ENCODE measurements at regions not wholly inside any gene's neighbourhood (a gene's known extent, or its start where the extent isn't known, plus 50 kb on each side); places are given as distances from the start of the nearest gene placed in this dataset.

DNA sequence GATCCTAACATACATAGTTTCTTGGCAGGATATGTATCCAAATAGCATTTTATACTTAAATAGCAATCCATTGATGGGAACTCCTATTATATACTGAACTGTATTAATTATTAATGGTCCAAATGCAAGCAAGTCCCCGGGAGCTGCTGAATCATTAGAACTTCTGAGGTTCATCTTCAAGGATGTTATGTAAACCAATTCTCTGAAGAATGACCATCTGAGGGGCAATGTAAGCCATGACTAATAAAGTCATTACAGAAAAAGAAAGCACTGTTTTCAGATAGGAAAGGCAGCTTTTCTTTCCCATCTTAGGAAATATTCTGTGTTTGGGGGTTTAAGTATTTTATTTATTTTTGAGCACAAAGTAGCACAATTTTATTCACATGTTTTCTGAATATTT, 166.1 kb upstream of the SLC16A7 start:
- H3K4me3 ChIP-seq (replicated peaks in 1 of 2; ENCODE audit: low read depth in 1 of 2, low read length in 2 of 2): no peak overlapping the region
- ChIA-PET POLR2A (no interaction called here), CTCF (no interaction called here), RAD21 (ENCODE audit: low non-redundant PET in 1 of 2, low total read pairs in 2 of 2, uncharacterized antibody in 2 of 2, unreplicated experiment in 2 of 2) (interaction anchor here in 1 of 2 experiments (0.6 kb wide), 1 partner anchor 185 kb away, joined by 4 read pairs; no protein-coding TSS in a partner anchor)
- H4K20me1 ChIP-seq (ENCODE audit: insufficient read depth): no peaks in the 10 kb centered on the region
- no peaks in the 10 kb centered on the region for H3K36me3 ChIP-seq (ENCODE audit: control insufficient read depth in 1 of 2, insufficient read depth in 2 of 2, low read length in 2 of 2)
- no peaks in the 10 kb centered on the region for H3K9me3 ChIP-seq (ENCODE audit: control insufficient read depth in 1 of 2, insufficient read depth in 1 of 2, low read depth in 1 of 2, low read length in 2 of 2)
- no peaks in the 10 kb centered on the region for H3K79me2 ChIP-seq (ENCODE audit: insufficient read depth, low read length)
- intact Hi-C loops (cut with micrococcal nuclease): loop anchor here (5.0 kb wide), 1 partner anchor 378 kb away; no protein-coding TSS in a partner anchor
- H3K27ac ChIP-seq (ENCODE audit: low read depth, low read length): no peak overlapping the region
- ATAC-seq (no peak), DNase-seq (ENCODE audit: low read depth, low spot score) (no peak)
- H3K4me2 ChIP-seq (ENCODE audit: low read length): no peak overlapping the region
- H3K9me2 ChIP-seq (ENCODE audit: insufficient read depth): no peaks in the 10 kb centered on the region
- H2AFZ ChIP-seq (ENCODE audit: low read depth, low read length, poor library complexity, severe bottlenecking): no peak overlapping the region
- no peak overlapping the region for H3K9ac ChIP-seq (ENCODE audit: low read length)
- H3K4me1 ChIP-seq (ENCODE audit: control insufficient read depth in 1 of 2, insufficient read depth in 2 of 2, low read length in 2 of 2): no peaks in the 10 kb centered on the region
- no peak for TF ChIP-seq ZBTB33 (IDR thresholded peaks at IDR 0.05; ENCODE audit: extremely low read depth, insufficient replicate concordance, low read length)
- no peak for TF ChIP-seq EGR1 (IDR thresholded peaks at IDR 0.05; ENCODE audit: low read depth)
- TF ChIP-seq, protein P1, sequence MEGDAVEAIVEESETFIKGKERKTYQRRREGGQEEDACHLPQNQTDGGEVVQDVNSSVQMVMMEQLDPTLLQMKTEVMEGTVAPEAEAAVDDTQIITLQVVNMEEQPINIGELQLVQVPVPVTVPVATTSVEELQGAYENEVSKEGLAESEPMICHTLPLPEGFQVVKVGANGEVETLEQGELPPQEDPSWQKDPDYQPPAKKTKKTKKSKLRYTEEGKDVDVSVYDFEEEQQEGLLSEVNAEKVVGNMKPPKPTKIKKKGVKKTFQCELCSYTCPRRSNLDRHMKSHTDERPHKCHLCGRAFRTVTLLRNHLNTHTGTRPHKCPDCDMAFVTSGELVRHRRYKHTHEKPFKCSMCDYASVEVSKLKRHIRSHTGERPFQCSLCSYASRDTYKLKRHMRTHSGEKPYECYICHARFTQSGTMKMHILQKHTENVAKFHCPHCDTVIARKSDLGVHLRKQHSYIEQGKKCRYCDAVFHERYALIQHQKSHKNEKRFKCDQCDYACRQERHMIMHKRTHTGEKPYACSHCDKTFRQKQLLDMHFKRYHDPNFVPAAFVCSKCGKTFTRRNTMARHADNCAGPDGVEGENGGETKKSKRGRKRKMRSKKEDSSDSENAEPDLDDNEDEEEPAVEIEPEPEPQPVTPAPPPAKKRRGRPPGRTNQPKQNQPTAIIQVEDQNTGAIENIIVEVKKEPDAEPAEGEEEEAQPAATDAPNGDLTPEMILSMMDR (IDR thresholded peaks at IDR 0.05 in 2 of 3, conservative IDR thresholded peaks at IDR 0.05 in 1 of 3; ENCODE audit: borderline replicate concordance in 1 of 3, insufficient read depth in 1 of 3, low read depth in 2 of 3, low read length in 2 of 3): no peak
- TF ChIP-seq YY1 (IDR thresholded peaks at IDR 0.05; ENCODE audit: extremely low read depth, insufficient replicate concordance, low read depth, low read length): no peak
- no peak for TF ChIP-seq ZFX (IDR thresholded peaks at IDR 0.05)
- no peak for TF ChIP-seq ZNF274 (IDR thresholded peaks at IDR 0.05; ENCODE audit: low read depth, low read length)
- TF ChIP-seq POLR2AphosphoS5 (IDR thresholded peaks at IDR 0.05; ENCODE audit: low read depth, low read length): no peak
- no peak for TF ChIP-seq EZH2 (IDR thresholded peaks at IDR 0.05)
- TF ChIP-seq MAX (IDR thresholded peaks at IDR 0.05): no peak
- no peak for TF ChIP-seq ELF1 (IDR thresholded peaks at IDR 0.05; ENCODE audit: borderline replicate concordance, low read depth)
- TF ChIP-seq SP1 (IDR thresholded peaks at IDR 0.05; ENCODE audit: low read depth): no peak
- no peak for TF ChIP-seq REST (IDR thresholded peaks at IDR 0.05; ENCODE audit: low read depth)
- no peak for TF ChIP-seq EZH2phosphoT487 (IDR thresholded peaks at IDR 0.05; ENCODE audit: borderline replicate concordance)
- TF ChIP-seq SRF (IDR thresholded peaks at IDR 0.05; ENCODE audit: low read depth): no peak
- TF ChIP-seq RAD21 (IDR thresholded peaks at IDR 0.05; ENCODE audit: low read depth): no peak
- TF ChIP-seq TCF7L2 (IDR thresholded peaks at IDR 0.05; ENCODE audit: borderline replicate concordance, extremely low read depth, insufficient read depth, insufficient read length): no peak
- no peak for TF ChIP-seq CEBPB (IDR thresholded peaks at IDR 0.05; ENCODE audit: low read depth)
- BruUV-seq (replicated peaks): no TSS peak
- no peaks in the 10 kb centered on the region for H3K27me3 ChIP-seq (ENCODE audit: insufficient read depth, low read length)
